ENCODE measurements at regions not wholly inside any gene's neighbourhood (a gene's known extent, or its start where the extent isn't known, plus 50 kb on each side); places are given as distances from the start of the nearest gene placed in this dataset.

DNA sequence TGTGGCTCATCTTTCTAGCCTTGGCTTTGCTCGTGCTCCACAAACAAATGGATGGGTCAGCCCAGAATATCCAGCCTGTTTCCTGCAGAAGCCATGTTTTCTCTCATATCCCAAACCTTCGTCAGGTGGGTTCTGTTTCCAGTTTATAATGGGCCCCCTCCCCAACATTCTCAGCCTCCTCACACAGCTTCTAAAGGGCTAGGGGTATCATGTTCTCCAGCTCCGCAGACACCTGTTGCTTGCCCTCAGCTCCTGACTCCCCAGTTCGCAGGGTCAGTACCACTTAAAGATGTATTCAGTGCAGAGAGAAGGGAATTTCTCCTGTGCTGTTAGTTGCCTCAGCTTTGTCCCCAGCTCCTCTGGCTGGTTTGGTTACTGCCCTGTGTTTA lies 447.3 kb upstream of the JARID2 start:
- H3K4me3 ChIP-seq (ENCODE audit: low read depth, low read length): no peak overlapping the region
- TF ChIP-seq, protein P1, sequence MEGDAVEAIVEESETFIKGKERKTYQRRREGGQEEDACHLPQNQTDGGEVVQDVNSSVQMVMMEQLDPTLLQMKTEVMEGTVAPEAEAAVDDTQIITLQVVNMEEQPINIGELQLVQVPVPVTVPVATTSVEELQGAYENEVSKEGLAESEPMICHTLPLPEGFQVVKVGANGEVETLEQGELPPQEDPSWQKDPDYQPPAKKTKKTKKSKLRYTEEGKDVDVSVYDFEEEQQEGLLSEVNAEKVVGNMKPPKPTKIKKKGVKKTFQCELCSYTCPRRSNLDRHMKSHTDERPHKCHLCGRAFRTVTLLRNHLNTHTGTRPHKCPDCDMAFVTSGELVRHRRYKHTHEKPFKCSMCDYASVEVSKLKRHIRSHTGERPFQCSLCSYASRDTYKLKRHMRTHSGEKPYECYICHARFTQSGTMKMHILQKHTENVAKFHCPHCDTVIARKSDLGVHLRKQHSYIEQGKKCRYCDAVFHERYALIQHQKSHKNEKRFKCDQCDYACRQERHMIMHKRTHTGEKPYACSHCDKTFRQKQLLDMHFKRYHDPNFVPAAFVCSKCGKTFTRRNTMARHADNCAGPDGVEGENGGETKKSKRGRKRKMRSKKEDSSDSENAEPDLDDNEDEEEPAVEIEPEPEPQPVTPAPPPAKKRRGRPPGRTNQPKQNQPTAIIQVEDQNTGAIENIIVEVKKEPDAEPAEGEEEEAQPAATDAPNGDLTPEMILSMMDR (IDR thresholded peaks at IDR 0.05; ENCODE audit: low read depth, low read length): no peak

DNA sequence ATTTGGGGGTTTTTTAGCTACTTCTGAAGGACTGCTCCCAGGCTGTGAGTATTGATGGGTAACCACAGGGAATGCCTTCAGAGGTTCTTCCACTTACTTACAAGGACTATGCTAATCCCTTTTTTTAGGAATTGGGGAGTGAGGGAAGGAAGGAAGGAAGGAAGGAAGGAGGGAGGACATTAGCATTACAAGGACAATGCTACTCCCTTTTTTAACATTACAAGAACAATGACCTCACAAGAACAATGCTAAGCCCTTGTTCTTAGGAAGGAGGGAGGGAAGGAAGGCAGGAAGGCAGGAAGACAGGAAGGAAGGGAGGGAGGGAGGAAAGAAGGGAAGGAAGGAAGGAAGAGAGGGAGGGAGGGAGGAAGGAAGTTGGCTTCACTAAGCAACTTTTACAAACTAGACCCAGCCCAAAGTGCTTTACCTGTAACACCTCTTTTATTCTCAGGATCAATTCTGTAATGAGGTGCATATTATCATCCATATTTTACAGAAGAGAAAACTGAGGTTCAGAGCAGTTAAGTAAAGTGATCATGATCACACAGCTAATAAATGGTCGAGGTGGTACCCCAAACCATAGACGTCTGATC lies 446.8 kb upstream of the JARID2 start:
- TF ChIP-seq, protein P1 (IDR thresholded peaks at IDR 0.05; ENCODE audit: low read depth, low read length): no peak
- no peak overlapping the region for H3K4me3 ChIP-seq (ENCODE audit: low read depth, low read length)

DNA sequence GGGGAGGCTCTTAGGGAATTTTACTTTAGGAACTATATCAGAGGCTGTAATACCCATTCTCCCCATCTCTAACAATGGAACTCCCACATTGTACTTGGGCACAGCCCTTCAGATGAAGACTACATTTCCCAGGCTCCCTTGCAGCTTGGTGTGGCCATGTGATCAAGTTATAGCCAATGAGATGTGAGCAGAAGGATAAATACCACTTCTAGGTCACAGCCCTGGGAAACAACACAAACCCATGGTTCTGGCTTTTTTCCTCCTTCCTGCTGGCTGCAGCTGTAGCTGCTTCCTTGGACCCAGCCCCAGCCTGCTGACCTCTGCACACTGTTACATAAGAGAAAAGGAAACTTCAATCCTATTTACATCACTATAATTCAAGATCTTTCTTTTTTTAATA lies 445.9 kb upstream of the JARID2 start:
- TF ChIP-seq, protein P1 (IDR thresholded peaks at IDR 0.05; ENCODE audit: low read depth, low read length): no peak
- H3K4me3 ChIP-seq (ENCODE audit: low read depth, low read length): no peak overlapping the region

DNA sequence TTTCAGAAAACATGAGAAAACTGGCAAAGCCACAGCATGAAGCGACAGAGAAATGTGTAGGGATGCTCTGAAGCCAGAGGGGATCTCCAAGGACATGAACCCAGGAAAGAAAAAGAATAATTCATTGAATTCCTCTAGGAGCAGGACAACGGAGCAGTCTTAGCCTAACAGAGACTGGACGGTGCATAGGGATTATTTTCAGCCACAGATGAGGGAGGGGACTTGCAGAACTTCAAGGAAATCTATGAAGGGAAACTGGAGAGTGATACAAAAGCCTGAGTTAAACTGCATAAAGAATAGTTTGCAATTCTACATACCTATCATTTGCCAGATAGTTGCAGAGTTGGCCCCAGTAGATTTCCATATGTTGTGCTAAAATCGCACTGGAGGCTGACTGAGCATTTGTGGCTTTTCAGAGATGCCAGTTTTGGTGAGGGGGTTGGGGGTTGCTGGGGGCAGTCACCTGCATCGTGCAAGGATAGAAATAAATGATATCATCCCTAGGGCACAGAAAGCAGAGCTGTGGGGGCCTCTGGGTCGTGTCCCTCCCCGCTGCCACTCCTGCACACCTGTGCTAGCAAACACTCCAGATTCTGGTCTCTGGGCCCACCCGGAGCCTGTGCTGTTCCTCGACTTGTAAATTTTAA lies 443.2 kb upstream of the JARID2 start:
- TF ChIP-seq, protein P1 (IDR thresholded peaks at IDR 0.05; ENCODE audit: low read depth, low read length): no peak
- no peak overlapping the region for H3K4me3 ChIP-seq (ENCODE audit: low read depth, low read length)

DNA sequence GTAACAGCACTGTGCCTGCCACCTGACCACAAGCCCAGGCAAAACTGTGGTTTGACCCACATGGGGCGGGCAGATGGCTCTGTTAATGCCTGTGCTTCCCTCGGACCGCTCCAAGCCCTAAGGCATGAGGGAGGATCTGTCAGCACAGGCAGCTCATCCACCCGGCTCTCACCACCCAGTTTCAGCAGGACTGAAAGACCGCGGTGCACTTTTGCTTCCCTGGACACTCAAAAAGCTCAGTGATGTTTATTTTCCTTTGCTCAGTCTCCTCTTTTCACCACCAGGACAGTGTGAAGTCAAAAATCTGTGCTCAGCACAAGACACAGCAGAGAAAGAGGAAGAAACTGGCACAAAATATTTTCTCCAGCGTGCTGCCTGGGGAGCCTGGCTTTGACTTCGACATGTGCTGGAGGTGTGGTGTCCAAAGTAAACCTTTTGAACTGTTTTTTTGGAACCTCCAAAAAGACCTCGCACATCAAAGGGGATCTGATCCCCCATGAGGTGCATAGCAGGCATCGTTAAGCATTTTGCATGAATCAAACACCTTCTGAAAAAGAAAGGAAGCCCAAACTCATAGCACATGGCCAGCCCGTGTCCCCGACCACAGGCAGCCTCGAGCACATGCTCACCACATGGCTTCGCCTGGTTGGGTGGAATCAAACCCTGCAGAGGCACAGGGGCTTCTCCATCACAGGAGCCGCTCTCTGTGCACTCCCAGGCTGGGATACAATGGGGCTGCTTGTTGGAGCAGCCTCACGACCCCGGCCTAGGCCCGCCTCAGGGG lies 441.7 kb upstream of the JARID2 start:
- TF ChIP-seq, protein P1 (IDR thresholded peaks at IDR 0.05; ENCODE audit: low read depth, low read length): 0 out of 2 replicates have a peak, but pooled peaks have one; percentile 2
- no peak overlapping the region for H3K4me3 ChIP-seq (ENCODE audit: low read depth, low read length)

DNA sequence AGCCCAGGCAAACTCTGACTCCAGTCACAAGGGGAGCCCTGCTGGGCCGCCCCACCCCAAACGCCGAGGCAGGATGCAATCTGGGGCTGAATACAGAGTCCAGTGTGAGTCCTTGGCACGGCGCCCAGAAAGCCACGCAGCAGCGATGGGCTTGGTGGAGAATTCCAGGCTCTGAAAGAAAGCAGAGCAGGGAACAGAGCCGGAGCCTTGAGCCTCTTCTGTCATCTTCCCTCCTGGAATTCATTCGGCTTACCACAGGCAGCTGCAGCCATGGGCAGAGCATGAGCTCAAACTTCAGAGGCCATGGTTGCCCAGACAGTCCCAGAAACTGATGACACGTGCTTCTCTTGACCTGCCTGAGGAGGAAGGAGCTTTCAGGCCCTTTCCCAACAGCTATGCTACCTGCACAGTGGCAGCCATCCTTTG lies 441.1 kb upstream of the JARID2 start:
- H3K4me3 ChIP-seq (ENCODE audit: low read depth, low read length): no peak overlapping the region
- TF ChIP-seq, protein P1 (IDR thresholded peaks at IDR 0.05; ENCODE audit: low read depth, low read length): no peak

DNA sequence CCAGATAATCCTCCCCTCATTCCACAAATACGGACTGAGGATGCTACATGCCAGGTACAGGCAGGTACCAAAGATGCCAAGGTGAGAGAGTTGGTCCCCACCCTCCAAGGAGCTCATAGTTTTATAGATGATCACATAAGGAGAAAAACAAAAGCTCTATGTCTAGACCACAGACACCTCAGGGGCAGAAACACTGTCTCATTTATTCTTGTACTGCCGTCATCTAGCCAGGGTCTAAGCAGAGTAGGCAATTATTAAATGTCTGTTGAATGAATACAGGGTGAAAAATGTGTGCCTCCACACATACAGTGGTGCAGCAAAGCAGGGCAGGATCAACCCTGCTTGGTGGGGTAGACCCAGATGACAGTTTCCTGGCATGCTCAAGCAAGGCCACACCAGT lies 439.8 kb upstream of the JARID2 start:
- TF ChIP-seq, protein P1 (IDR thresholded peaks at IDR 0.05; ENCODE audit: low read depth, low read length): no peak
- no peak overlapping the region for H3K4me3 ChIP-seq (ENCODE audit: low read depth, low read length)

Measured in WI38 (cell line).